Endometrium (tissue), 2 donors: ENCODE measurements at regions not wholly inside any gene's neighbourhood (a gene's known extent, or its start where the extent isn't known, plus 50 kb on each side); places are given as distances from the start of the nearest gene placed in this dataset.
"Not testable (repeated sequence)": the region's sequence is repeated elsewhere in the genome, so short reads cannot be mapped to it uniquely, and the experiment has no call there.

Experiments
- FAIRE-seq: peaks from 2 replicates; lab custom pipeline; 2012; peaks lifted over from hg19 to GRCh38; lab: Jason Lieb, UNC
- donor health status: control.
- donor health status: control.

- no peak for FAIRE-seq
Measured at GRCh38 chr4:79175716-79176115, 150.1 kb downstream of the NAA11 start.

- no peak for FAIRE-seq
Measured at GRCh38 chr4:79174490-79175252, 151.2 kb downstream of the NAA11 start.

GRCh38 chr4:79173186-79173585 is 152.7 kb downstream of the NAA11 start:
- FAIRE-seq, result no peak

DNA sequence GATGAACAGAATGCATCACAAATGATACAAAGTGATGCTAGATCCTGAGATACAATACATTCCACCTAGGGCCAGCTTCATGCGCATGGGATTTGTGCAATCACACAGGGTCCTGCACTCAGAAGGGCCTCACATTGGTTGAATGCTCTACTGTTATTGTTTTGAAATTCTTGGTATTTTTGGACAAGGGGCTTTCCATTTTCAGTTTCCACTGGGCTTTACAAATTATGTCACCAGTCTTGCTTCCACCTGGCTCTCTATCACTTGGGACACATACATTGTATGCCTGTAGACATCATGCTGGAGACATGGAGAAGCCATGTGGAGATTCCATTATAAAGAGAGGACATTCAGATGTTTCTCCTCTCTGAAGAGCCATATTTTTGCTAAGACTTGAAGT is 155.8 kb downstream of the NAA11 start:
- FAIRE-seq, result no peak

DNA sequence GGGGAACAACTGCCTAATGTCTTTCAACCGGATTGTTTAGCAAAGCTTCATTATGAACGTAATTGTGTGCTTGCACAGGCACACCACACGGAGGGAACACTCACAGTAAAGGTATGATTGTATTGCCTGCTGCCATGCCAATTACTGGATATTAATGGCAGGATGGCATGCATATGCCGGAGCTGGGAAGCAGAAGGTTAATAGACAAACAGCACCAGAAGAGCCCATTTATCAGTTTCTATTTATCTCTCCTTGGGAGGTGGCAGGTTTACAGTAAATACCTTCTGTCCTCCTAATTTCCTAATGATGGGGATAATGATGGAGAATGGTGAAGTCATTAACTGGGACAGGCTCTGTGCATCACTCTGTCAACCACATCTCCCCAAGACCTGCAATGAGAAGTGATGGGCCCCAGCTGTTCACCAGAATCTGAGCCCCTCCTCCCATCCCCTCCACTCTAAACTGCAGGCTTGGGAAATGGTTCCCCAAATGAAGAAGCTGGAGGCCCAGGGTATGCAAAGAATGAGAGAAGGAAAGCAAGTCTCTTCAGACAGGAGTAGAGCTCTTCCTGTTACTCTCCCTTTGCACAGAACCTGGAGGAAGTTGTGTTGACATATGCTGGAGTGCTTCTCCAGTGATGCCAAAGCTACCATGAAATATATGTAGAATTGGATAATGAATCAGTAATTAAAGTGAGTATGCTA is 160.8 kb downstream of the NAA11 start:
- no peak for FAIRE-seq

- no peak for FAIRE-seq
Measured at GRCh38 chr4:79163981-79164490, 161.8 kb downstream of the NAA11 start.

GRCh38 chr4:79160962-79161361 is 164.9 kb downstream of the NAA11 start:
- no peak for FAIRE-seq

- FAIRE-seq, result not testable (repeated sequence)
Measured at GRCh38 chr4:79158705-79159104, 167.2 kb downstream of the NAA11 start.

- no peak for FAIRE-seq
Measured at GRCh38 chr4:79155336-79155735, 170.5 kb downstream of the NAA11 start.

DNA sequence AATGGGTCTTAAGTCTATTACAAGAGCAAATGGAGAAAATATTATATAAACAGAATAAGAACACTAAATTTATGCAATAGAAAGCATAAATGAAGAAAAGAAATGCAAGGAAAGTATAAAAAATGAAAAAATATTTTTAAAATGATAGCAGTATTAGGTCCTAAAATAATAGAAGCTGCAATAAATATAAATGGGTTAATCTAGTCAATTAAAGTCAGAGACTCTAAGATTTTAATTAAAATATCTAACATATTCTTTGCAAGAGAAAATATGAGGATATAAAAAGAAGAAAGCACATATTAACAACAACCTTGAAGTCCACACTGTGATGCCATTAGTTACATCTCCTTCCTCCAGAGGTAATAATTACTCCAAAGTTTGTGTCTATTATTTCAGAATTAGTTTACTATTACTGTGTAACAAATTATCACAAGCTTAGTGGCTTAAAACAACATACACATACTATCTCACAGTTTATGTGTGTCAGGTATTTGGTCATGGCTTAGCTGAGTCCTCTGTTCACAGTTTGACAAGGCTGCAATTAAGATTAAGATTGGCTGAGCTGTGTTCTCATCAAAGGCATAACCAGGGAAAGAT is 174.9 kb downstream of the NAA11 start:
- no peak for FAIRE-seq

GRCh38 chr4:79148369-79148768 is 177.5 kb downstream of the NAA11 start:
- FAIRE-seq, result no peak

- no peak for FAIRE-seq
Measured at GRCh38 chr4:79147251-79147650, 178.6 kb downstream of the NAA11 start.

- no peak for FAIRE-seq
Measured at GRCh38 chr4:79141530-79141929, 184.3 kb downstream of the NAA11 start.

DNA sequence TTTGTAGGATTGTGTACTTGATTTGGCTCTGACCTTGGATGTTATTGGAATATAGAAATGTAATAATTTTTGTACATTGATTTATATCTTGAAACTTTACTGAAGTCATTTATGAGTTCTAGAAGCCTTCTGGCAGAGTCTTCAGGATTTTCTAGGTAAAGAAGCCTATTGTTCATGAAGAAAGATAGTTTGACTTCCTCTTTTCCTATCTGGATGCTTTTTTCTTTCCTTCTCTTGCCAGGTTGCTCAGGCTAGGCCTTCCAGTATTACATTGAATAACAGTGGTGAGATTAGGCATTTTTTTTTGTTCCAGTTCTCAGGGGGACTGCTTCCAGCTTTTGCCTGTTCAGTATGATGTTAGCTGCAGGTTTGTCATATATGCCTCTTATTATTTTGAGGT is 191.1 kb downstream of the NAA11 start:
- FAIRE-seq, result no peak

- no peak for FAIRE-seq
Measured at GRCh38 chr4:79132826-79133225, 193.0 kb downstream of the NAA11 start.

GRCh38 chr4:79121875-79122358 is 182.7 kb upstream of the PAQR3 start:
- no peak for FAIRE-seq

- FAIRE-seq, result no peak
Measured at GRCh38 chr4:79121223-79121622, 182.0 kb upstream of the PAQR3 start.

DNA sequence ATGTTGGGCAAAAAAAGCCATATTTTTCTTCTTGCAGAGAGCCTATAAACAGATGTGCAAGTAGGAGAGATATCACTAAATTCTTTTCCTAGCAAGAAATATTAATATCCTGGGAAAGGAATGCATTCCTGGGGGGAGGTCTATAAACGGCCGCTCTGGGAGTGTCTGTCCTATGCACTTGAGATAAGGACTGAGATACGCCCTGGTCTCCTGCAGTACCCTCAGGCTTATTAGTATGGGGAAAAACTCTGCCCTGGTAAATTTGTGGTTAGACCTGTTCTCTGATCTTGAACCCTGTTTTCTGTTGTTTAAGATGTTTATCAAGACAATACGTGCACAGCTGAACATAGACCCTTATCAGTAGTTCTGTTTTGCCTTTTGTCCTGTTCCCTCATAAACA is 177.8 kb upstream of the PAQR3 start:
- FAIRE-seq, result not testable (repeated sequence)

DNA sequence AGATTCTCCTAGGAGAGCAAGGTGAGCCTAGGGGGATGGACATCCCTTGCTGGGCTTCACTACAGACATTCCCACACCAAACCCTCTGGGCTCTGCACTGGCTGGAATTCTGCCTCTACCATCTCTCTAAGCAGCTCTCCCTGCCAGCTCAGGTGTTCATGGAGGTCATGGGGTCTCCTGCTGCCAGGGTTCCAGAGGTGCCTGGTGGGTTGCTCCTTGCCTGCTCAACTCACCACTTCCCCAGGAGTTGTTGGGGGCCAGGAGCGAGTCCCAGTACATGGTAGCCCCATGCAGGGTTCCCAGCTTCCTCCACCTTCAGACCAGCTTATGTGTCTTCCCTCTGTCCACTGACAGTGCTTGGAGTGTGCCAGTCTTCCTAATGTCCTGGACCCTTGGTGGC is 167.8 kb upstream of the PAQR3 start:
- no peak for FAIRE-seq

- no peak for FAIRE-seq
Measured at GRCh38 chr4:79088946-79089691, 149.9 kb upstream of the PAQR3 start.

- FAIRE-seq, result no peak
Measured at GRCh38 chr4:79087071-79087470, 147.8 kb upstream of the PAQR3 start.

GRCh38 chr4:79083406-79084010 is 144.3 kb upstream of the PAQR3 start:
- no peak for FAIRE-seq
